OCI-LY3 (cell line): ENCODE measurements at regions not wholly inside any gene's neighbourhood (a gene's known extent, or its start where the extent isn't known, plus 50 kb on each side); places are given as distances from the start of the nearest gene placed in this dataset.
"Not testable (repeated sequence)": the region's sequence is repeated elsewhere in the genome, so short reads cannot be mapped to it uniquely, and the experiment has no call there.

Source experiments
- H2AFZ ChIP-seq: fragments of 200-600, 300-600 bp; shearing (Covaris generic); 2 replicates; pipeline ENCODE4 v1.6.0; 2014; ENCODE audit warnings: antibody characterized with exemption, low read depth, low read length
- H3K27ac ChIP-seq: fragments of 200-600, 300-600 bp; sonication (generic); 2 replicates; pipeline ENCODE4 v1.5.1; 2014; ENCODE audit warnings: mild to moderate bottlenecking, low read length, moderate library complexity, mixed read lengths
- H3K27me3 ChIP-seq: fragments of 200-600, 300-600 bp; sonication (generic); 2 replicates; pipeline ENCODE4 v1.6.1; 2014; ENCODE audit warnings: low read depth, low read length, mixed read lengths
- H3K36me3 ChIP-seq: fragments of 200-600, 300-600 bp; sonication (generic); replicated peaks from 2 replicates; pipeline ENCODE3; 2014; ENCODE audit warnings: low read depth, low read length, mixed read lengths
- H3K4me1 ChIP-seq: fragments of 300-600, 200-600 bp; sonication (generic); 2 replicates; pipeline ENCODE4 v1.6.1; 2014; ENCODE audit warnings: low read length, mixed read lengths
- H3K4me2 ChIP-seq: fragments of 200-600, 300-600 bp; sonication (generic); 2 replicates; pipeline ENCODE4 v1.6.1; 2014; ENCODE audit warnings: low read length, mixed read lengths
- H3K4me3 ChIP-seq: fragments of 300-600, 200-600 bp; sonication (generic); 2 replicates; pipeline ENCODE4 v1.5.1; 2014; ENCODE audit warnings: antibody characterized with exemption, mild to moderate bottlenecking, low read length, moderate library complexity
- H3K79me2 ChIP-seq: fragments of 300-600, 200-600 bp; shearing (Covaris generic); 2 replicates; pipeline ENCODE4 v1.6.1; 2014; ENCODE audit warnings: mild to moderate bottlenecking, low read length, mixed read lengths
- H3K9ac ChIP-seq: fragments of 300-600, 200-600 bp; shearing (Covaris generic); 2 replicates; pipeline ENCODE4 v1.6.0; 2014; ENCODE audit warnings: mild to moderate bottlenecking, low read length, moderate library complexity
- H3K9me3 ChIP-seq: fragments of 200-600, 300-600 bp; shearing (Covaris generic); 2 replicates; pipeline ENCODE4 v1.6.1; 2014; ENCODE audit warnings: low read length, mixed read lengths; ENCODE audit not compliant: insufficient read depth
- H4K20me1 ChIP-seq: fragments of 200-600, 300-600 bp; sonication (generic); 2 replicates; pipeline ENCODE4 v1.6.1; 2016; ENCODE audit warnings: low read length, mixed read lengths; ENCODE audit not compliant: insufficient read depth
- EZH2phosphoT487 ChIP-seq: fragments of 200-600 bp; shearing (Covaris generic); IDR thresholded peaks from 2 replicates; pipeline ENCODE4 v1.6.1; 2018; ENCODE audit warnings: antibody characterized with exemption, mixed run types, low read depth
- TF ChIP-seq, protein P1 (sequence below): fragments of 200-600, 300-600 bp; sonication (generic); IDR thresholded peaks from 2 replicates; pipeline ENCODE4 v1.5.1; 2014; ENCODE audit warnings: antibody characterized with exemption, low read length, low read depth

DNA sequence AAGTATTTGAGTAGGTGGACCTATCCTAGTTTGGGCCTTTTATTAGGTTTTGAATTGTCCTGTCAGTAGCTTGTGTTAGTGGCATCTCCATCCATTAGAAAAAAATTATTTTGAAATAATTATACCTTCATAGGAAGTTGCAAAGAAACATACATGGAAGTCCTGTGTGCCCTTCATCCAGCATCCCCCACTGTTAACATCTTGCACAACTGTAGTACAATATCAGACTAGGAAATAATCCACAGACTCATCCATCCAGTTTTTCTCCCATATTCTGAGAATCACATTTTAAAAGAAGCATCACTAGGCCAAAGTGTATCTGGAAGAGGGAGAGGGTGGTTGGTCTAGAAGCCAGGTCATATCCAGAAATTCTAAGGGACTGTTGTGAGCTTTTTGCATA is 155.5 kb upstream of the ROPN1 start:
- Histone ChIP-seq H3K27ac (no peak overlapping the region), H3K9me3 (no peaks in the 10 kb centered on the region), H3K4me3 (no peak overlapping the region), H2AFZ (no peak overlapping the region), H4K20me1 (no peaks in the 10 kb centered on the region), H3K79me2 (no peaks in the 10 kb centered on the region), H3K9ac (no peak overlapping the region), H3K4me1 (no peaks in the 10 kb centered on the region), H3K36me3 (no peaks in the 10 kb centered on the region), H3K4me2 (no peak overlapping the region), H3K27me3 (peaks cover 19% of the 10 kb centered on the region; the same call in 1 of the 2 replicates)
- TF ChIP-seq, protein P1, sequence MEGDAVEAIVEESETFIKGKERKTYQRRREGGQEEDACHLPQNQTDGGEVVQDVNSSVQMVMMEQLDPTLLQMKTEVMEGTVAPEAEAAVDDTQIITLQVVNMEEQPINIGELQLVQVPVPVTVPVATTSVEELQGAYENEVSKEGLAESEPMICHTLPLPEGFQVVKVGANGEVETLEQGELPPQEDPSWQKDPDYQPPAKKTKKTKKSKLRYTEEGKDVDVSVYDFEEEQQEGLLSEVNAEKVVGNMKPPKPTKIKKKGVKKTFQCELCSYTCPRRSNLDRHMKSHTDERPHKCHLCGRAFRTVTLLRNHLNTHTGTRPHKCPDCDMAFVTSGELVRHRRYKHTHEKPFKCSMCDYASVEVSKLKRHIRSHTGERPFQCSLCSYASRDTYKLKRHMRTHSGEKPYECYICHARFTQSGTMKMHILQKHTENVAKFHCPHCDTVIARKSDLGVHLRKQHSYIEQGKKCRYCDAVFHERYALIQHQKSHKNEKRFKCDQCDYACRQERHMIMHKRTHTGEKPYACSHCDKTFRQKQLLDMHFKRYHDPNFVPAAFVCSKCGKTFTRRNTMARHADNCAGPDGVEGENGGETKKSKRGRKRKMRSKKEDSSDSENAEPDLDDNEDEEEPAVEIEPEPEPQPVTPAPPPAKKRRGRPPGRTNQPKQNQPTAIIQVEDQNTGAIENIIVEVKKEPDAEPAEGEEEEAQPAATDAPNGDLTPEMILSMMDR = no peak
- TF ChIP-seq EZH2phosphoT487 = no peak

DNA sequence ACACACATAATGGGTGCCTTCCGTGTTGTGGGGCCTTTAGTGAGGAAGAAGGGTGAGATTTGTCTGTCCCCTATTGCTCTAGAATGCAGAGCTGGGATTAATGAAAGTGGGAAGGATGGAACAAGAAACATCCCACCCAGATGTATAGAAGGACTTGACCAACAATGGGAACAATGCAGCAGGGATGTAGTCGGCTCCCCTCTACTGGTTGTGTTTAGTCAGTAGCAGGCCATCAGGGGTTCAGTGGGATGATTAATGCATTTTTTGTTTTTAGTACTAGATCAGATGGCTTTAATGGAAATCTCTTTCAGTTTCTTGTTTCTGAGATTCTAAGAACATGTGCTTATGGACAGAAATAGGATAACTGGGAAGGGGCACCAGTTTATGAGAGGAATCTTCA is 156.0 kb upstream of the ROPN1 start:
- H2AFZ ChIP-seq = no peak overlapping the region
- TF ChIP-seq, protein P1 = no peak
- TF ChIP-seq EZH2phosphoT487 = no peak
- H3K9me3 ChIP-seq = no peaks in the 10 kb centered on the region

DNA sequence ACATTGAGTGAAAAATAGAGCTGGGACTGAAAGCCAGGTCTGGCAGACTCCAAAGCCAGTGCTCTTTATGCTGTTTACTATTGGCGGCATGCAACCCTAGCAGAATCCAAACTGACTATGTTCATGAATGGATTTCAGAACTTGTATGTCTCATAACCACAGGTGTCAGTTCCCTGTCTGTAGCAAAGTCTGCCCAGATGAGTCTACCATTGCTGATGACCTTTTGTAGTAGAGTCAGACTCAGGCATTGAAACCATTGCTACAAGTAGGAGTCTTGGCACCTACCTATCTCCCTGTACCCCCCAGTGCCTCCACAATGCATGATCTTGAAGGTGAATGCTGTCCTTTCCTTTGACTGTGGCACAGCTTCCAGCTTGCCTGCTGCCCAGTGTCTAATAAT is 157.2 kb upstream of the ROPN1 start:
- peaks cover 10% of the 10 kb centered on the region; the same call in 1 of the 2 replicates for H3K27me3 ChIP-seq
- H2AFZ ChIP-seq = no peak overlapping the region
- H3K36me3 ChIP-seq = no peaks in the 10 kb centered on the region
- H3K27ac ChIP-seq = no peak overlapping the region
- H3K9ac ChIP-seq = no peak overlapping the region
- H4K20me1 ChIP-seq = no peaks in the 10 kb centered on the region
- no peaks in the 10 kb centered on the region for H3K79me2 ChIP-seq
- H3K4me3 ChIP-seq = no peak overlapping the region
- no peak overlapping the region for H3K4me2 ChIP-seq
- no peaks in the 10 kb centered on the region for H3K9me3 ChIP-seq
- H3K4me1 ChIP-seq = no peaks in the 10 kb centered on the region
- TF ChIP-seq EZH2phosphoT487 = no peak
- TF ChIP-seq, protein P1 = no peak

More for the DNA sequence above, 156.0 kb upstream of the ROPN1 start:
- Histone ChIP-seq H3K27me3 (peaks cover 19% of the 10 kb centered on the region; the same call in 1 of the 2 replicates), H3K4me2 (no peak overlapping the region), H3K9ac (no peak overlapping the region), H3K4me3 (no peak overlapping the region), H3K27ac (no peak overlapping the region), H4K20me1 (no peaks in the 10 kb centered on the region), H3K36me3 (no peaks in the 10 kb centered on the region), H3K79me2 (no peaks in the 10 kb centered on the region), H3K4me1 (no peaks in the 10 kb centered on the region)

DNA sequence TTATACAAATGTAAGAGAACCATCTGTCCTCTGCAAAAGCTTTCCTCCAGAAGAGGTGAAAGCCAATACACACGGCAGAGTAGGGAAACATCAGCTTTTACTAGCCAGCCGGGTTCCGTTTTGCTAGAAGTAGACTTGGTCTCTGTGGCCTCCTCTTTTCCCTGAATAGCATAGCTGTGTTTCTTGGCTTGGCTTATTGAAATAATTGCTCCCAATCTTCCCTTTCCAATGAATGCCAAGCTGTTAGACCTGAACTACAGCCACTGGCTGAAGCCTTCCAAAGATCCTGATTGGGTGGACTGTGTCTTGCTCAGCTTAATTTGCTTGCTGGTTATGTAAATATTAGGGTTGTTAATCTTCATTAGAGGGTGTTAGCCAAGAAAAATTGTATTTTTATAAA is 157.8 kb upstream of the ROPN1 start:
- TF ChIP-seq, protein P1 = no peak
- no peak for TF ChIP-seq EZH2phosphoT487
- H4K20me1 ChIP-seq = no peaks in the 10 kb centered on the region
- H3K4me1 ChIP-seq = no peaks in the 10 kb centered on the region
- no peaks in the 10 kb centered on the region for H3K36me3 ChIP-seq
- no peak overlapping the region for H2AFZ ChIP-seq
- H3K79me2 ChIP-seq = no peaks in the 10 kb centered on the region
- peaks cover 10% of the 10 kb centered on the region; the same call in 1 of the 2 replicates for H3K27me3 ChIP-seq
- H3K27ac ChIP-seq = no peak overlapping the region
- H3K9ac ChIP-seq = no peak overlapping the region
- no peak overlapping the region for H3K4me3 ChIP-seq
- no peak overlapping the region for H3K4me2 ChIP-seq
- H3K9me3 ChIP-seq = no peaks in the 10 kb centered on the region

DNA sequence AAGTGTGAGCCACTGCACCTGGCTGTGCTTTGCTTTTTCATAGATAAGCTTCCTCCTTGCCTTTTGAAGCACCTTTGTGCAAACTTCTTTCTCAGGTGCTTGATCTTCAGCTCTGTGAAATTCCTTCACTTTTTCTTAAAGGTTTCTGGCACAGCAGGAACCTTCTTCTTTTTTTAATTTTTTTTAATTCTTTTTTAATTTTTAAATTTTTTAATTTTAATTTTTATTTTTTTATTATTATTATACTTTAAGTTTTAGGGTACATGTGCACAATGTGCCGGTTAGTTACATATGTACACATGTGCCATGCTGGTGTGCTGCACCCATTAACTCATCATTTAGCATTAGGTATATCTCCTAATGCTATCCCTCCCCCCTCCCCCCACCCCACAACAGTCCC is 161.0 kb upstream of the ROPN1 start:
- H4K20me1 ChIP-seq, H3K4me1 ChIP-seq, H2AFZ ChIP-seq, H3K9me3 ChIP-seq, H3K36me3 ChIP-seq, H3K79me2 ChIP-seq, H3K4me2 ChIP-seq, H3K9ac ChIP-seq, H3K4me3 ChIP-seq, H3K27ac ChIP-seq: not testable (repeated sequence)
- H3K27me3 ChIP-seq = peaks cover 22% of the 10 kb centered on the region; the same call in 1 of the 2 replicates
